ENCODE measurements at regions not wholly inside any gene's neighbourhood (a gene's known extent, or its start where the extent isn't known, plus 50 kb on each side); places are given as distances from the start of the nearest gene placed in this dataset.

DNA sequence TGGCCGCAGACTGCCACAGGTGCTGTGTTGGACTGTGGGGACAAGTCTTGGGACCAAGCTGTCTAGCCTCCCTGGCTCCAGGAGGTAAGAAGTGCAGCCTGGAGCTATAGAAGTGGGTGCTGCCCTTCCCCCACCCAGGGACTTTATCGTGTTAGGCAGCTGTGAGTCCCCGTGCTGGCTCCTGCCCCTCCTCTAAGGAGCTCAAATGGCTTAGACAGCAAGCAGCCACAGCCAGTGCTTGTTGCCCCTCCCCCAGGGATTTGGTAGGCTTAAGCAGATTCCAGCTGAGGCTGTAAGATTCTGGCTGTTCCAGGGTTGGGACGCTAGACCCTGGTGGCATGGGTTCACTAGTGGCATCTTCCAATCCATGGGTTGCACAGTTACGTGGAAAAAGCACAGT, 979.4 kb upstream of the PCDH10 start:
- WGBS (ENCODE audit: extremely low coverage, insufficient read length, low lambda C conversion rate): no CpG with 5 or more reads among the region's 5 CpGs
- Histone ChIP-seq H3K4ac (ENCODE audit: low read depth, low read length) (no peak overlapping the region), H2BK120ac (ENCODE audit: low read depth, low read length, poor library complexity, severe bottlenecking) (no peak overlapping the region), H3K56ac (ENCODE audit: insufficient read length, low read depth, low read length) (no peak overlapping the region), H3K23me2 (ENCODE audit: insufficient read length, low read depth, low read length, poor library complexity, severe bottlenecking) (no peaks in the 10 kb centered on the region), H3K27ac (ENCODE audit: insufficient read length, low read depth, low read length) (no peak overlapping the region), H3K27me3 (ENCODE audit: insufficient read depth, low read length) (no peaks in the 10 kb centered on the region), H2AFZ (ENCODE audit: low read length) (no peak overlapping the region), H4K20me1 (ENCODE audit: control insufficient read depth, insufficient read depth, insufficient read length) (no peaks in the 10 kb centered on the region), H3K4me1 (ENCODE audit: insufficient read depth, low read length) (no peaks in the 10 kb centered on the region), H3T11ph (ENCODE audit: low read length) (no peak overlapping the region), H3K4me2 (ENCODE audit: insufficient read depth, insufficient read length, low read length) (no peak overlapping the region), H3K9ac (ENCODE audit: extremely low read depth, insufficient read length, low read length) (no peak overlapping the region), H3K18ac (ENCODE audit: insufficient read length, low read depth, low read length) (no peak overlapping the region), H4K5ac (ENCODE audit: insufficient read length, low read depth, low read length) (no peak overlapping the region), H4K91ac (ENCODE audit: insufficient read length, low read depth, low read length) (no peak overlapping the region), H2AK5ac (ENCODE audit: insufficient read length, low read length) (no peak overlapping the region), H2BK5ac (ENCODE audit: insufficient read length, low read length) (no peak overlapping the region), H2BK12ac (ENCODE audit: insufficient read length, low read depth, low read length) (no peak overlapping the region), H2BK15ac (ENCODE audit: low read depth, low read length) (no peak overlapping the region), H2BK20ac (ENCODE audit: low read depth, low read length, poor library complexity, severe bottlenecking) (no peak overlapping the region), H3K9me3 (ENCODE audit: control insufficient read depth, low read depth, low read length) (no peaks in the 10 kb centered on the region), H3K79me2 (ENCODE audit: insufficient read depth, low read length) (no peaks in the 10 kb centered on the region), H3K23ac (ENCODE audit: insufficient read length, low read depth, low read length) (no peak overlapping the region), H4K8ac (replicated peaks; ENCODE audit: insufficient read length, low read depth, low read length) (no peak overlapping the region), H3K14ac (ENCODE audit: insufficient read depth, low read length) (no peak overlapping the region), H3K79me1 (ENCODE audit: insufficient read depth, low read depth, low read length, poor library complexity, severe bottlenecking) (no peaks in the 10 kb centered on the region)
- H3K27ac Mint-ChIP-seq: no peak overlapping the region
- DNase-seq: no peak
- peaks cover 0 to 6% (median 5%) of the 10 kb centered on the region in 3 experiments; a peak in 4 of 7 replicates for H3K36me3 Mint-ChIP-seq (ENCODE audit: insufficient read depth in 1 of 3, low read depth in 3 of 3)
- H3K27me3 Mint-ChIP-seq (ENCODE audit: low read depth): no peaks in the 10 kb centered on the region
- no peak overlapping the region for H3K4me3 Mint-ChIP-seq
- TF ChIP-seq, protein P1, sequence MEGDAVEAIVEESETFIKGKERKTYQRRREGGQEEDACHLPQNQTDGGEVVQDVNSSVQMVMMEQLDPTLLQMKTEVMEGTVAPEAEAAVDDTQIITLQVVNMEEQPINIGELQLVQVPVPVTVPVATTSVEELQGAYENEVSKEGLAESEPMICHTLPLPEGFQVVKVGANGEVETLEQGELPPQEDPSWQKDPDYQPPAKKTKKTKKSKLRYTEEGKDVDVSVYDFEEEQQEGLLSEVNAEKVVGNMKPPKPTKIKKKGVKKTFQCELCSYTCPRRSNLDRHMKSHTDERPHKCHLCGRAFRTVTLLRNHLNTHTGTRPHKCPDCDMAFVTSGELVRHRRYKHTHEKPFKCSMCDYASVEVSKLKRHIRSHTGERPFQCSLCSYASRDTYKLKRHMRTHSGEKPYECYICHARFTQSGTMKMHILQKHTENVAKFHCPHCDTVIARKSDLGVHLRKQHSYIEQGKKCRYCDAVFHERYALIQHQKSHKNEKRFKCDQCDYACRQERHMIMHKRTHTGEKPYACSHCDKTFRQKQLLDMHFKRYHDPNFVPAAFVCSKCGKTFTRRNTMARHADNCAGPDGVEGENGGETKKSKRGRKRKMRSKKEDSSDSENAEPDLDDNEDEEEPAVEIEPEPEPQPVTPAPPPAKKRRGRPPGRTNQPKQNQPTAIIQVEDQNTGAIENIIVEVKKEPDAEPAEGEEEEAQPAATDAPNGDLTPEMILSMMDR (conservative IDR thresholded peaks at IDR 0.05): no peak
- no peaks in the 10 kb centered on the region for H3K4me1 Mint-ChIP-seq
- H3K9me3 Mint-ChIP-seq: peaks cover 8 to 9% of the 10 kb centered on the region in 2 experiments
